ENCODE measurements at regions not wholly inside any gene's neighbourhood (a gene's known extent, or its start where the extent isn't known, plus 50 kb on each side); places are given as distances from the start of the nearest gene placed in this dataset.

GRCh38 chr13:22369090-22369489 lies 698.2 kb downstream of the FGF9 start:
- peak overlapping the region in 1 of 3 experiments; percentile 29; a peak in 1 of 7 replicates for H3K27ac Mint-ChIP-seq
- Histone ChIP-seq H4K91ac (ENCODE audit: insufficient read length, low read depth, low read length) (no peak overlapping the region), H2BK12ac (ENCODE audit: insufficient read length, low read depth, low read length) (no peak overlapping the region), H3K56ac (ENCODE audit: insufficient read length, low read depth, low read length) (no peak overlapping the region), H2AFZ (ENCODE audit: low read length) (no peak overlapping the region), H3K4me2 (ENCODE audit: insufficient read depth, insufficient read length, low read length) (no peak overlapping the region), H4K5ac (ENCODE audit: insufficient read length, low read depth, low read length) (no peak overlapping the region), H3K14ac (ENCODE audit: insufficient read depth, low read length) (no peak overlapping the region), H2BK5ac (ENCODE audit: insufficient read length, low read length) (no peak overlapping the region), H3K4me1 (ENCODE audit: insufficient read depth, low read length) (no peaks in the 10 kb centered on the region), H4K8ac (replicated peaks; ENCODE audit: insufficient read length, low read depth, low read length) (no peak overlapping the region), H3K79me1 (ENCODE audit: insufficient read depth, low read depth, low read length, poor library complexity, severe bottlenecking) (no peaks in the 10 kb centered on the region), H3K4ac (ENCODE audit: low read depth, low read length) (no peak overlapping the region), H2BK20ac (ENCODE audit: low read depth, low read length, poor library complexity, severe bottlenecking) (no peak overlapping the region), H3K27me3 (ENCODE audit: insufficient read depth, low read length) (no peaks in the 10 kb centered on the region), H2AK5ac (ENCODE audit: insufficient read length, low read length) (no peak overlapping the region), H4K20me1 (ENCODE audit: control insufficient read depth, insufficient read depth, insufficient read length) (no peaks in the 10 kb centered on the region), H3K79me2 (ENCODE audit: insufficient read depth, low read length) (no peaks in the 10 kb centered on the region), H3K9me3 (ENCODE audit: control insufficient read depth, low read depth, low read length) (peaks cover 24% of the 10 kb centered on the region), H3K9ac (ENCODE audit: extremely low read depth, insufficient read length, low read length) (no peak overlapping the region), H3K27ac (ENCODE audit: insufficient read length, low read depth, low read length) (no peak overlapping the region), H3K23ac (ENCODE audit: insufficient read length, low read depth, low read length) (no peak overlapping the region), H2BK120ac (ENCODE audit: low read depth, low read length, poor library complexity, severe bottlenecking) (no peak overlapping the region), H2BK15ac (ENCODE audit: low read depth, low read length) (no peak overlapping the region), H3K23me2 (ENCODE audit: insufficient read length, low read depth, low read length, poor library complexity, severe bottlenecking) (no peaks in the 10 kb centered on the region), H3K18ac (ENCODE audit: insufficient read length, low read depth, low read length) (no peak overlapping the region), H3T11ph (ENCODE audit: low read length) (no peak overlapping the region)
- peaks cover 40 to 58% of the 10 kb centered on the region in 2 experiments for H3K9me3 Mint-ChIP-seq
- no peak overlapping the region for H3K4me3 Mint-ChIP-seq
- peaks cover 28 to 48% (median 32%) of the 10 kb centered on the region in 3 experiments for H3K36me3 Mint-ChIP-seq (ENCODE audit: insufficient read depth in 1 of 3, low read depth in 3 of 3)
- H3K27me3 Mint-ChIP-seq (ENCODE audit: low read depth): peaks cover 11% of the 10 kb centered on the region
- no peak for TF ChIP-seq CTCF (conservative IDR thresholded peaks at IDR 0.05)
- peaks cover 23 to 25% of the 10 kb centered on the region in 2 experiments for H3K4me1 Mint-ChIP-seq
- no peak for DNase-seq
- no CpG with 5 or more reads among the region's 2 CpGs for WGBS (ENCODE audit: extremely low coverage, insufficient read length, low lambda C conversion rate)
